ENCODE measurements at regions not wholly inside any gene's neighbourhood (a gene's known extent, or its start where the extent isn't known, plus 50 kb on each side); places are given as distances from the start of the nearest gene placed in this dataset.

- H3K4me3 Mint-ChIP-seq = no peak overlapping the region
- H3K4me3 ChIP-seq (ENCODE audit: control extremely low read depth in 1 of 5, extremely low read depth in 1 of 5, insufficient read depth in 1 of 5, low read depth in 2 of 5, low read length in 4 of 5) = no peak overlapping the region
- H3K27me3 ChIP-seq (replicated peaks in 1 of 4; ENCODE audit: control extremely low read depth in 1 of 4, control insufficient read depth in 3 of 4, insufficient read depth in 4 of 4, low read length in 3 of 4) = no peaks in the 10 kb centered on the region
- TF ChIP-seq EZH2 (IDR thresholded peaks at IDR 0.05; ENCODE audit: borderline replicate concordance, insufficient read depth, low read depth, low read length, poor library complexity, severe bottlenecking) (no peak), CTCF (IDR thresholded peaks at IDR 0.05) (no peak)
- WGBS (ENCODE audit: insufficient coverage) = no CpG with 5 or more reads among the region's 2 CpGs
- no peak overlapping the region for H2AFZ ChIP-seq (ENCODE audit: insufficient read depth, low read depth, low read length, poor library complexity, severe bottlenecking)
- H3K9me3 ChIP-seq (ENCODE audit: control extremely low read depth in 1 of 3, control insufficient read depth in 2 of 3, insufficient read depth in 1 of 3, low read length in 2 of 3) = peaks cover 0 to 8% (median 0%) of the 10 kb centered on the region in 3 donors
- ATAC-seq (ENCODE audit: low read depth) (no peak), DNase-seq (no peak)
- no peak overlapping the region for H3K27ac ChIP-seq (ENCODE audit: low read length in 2 of 2)
- H3K27me3 Mint-ChIP-seq = no peaks in the 10 kb centered on the region
- CTCF ChIA-PET = no interaction called here
- H4K20me1 ChIP-seq (ENCODE audit: control insufficient read depth, insufficient read depth, low read length, poor library complexity, severe bottlenecking) = no peaks in the 10 kb centered on the region
- H3K9ac ChIP-seq (ENCODE audit: low read length) = no peak overlapping the region
- H3K36me3 ChIP-seq (replicated peaks in 1 of 2; ENCODE audit: control extremely low read depth in 1 of 2, control insufficient read depth in 1 of 2, extremely low read depth in 1 of 2, insufficient read depth in 2 of 2, low read length in 1 of 2) = no peaks in the 10 kb centered on the region
- H3K79me2 ChIP-seq (ENCODE audit: control insufficient read depth, insufficient read depth, low read length) = no peaks in the 10 kb centered on the region
- no peaks in the 10 kb centered on the region for H3K4me1 Mint-ChIP-seq
- no peak overlapping the region for H3K4me2 ChIP-seq (replicated peaks; ENCODE audit: low read depth, low read length, poor library complexity, severe bottlenecking)
- H3K27ac Mint-ChIP-seq = no peak overlapping the region
- intact Hi-C loops (cut with micrococcal nuclease) = no loop called here
- H3K9me3 Mint-ChIP-seq (ENCODE audit: insufficient read depth) = peaks cover 4% of the 10 kb centered on the region
- POLR2A ChIA-PET = no interaction called here
- no peaks in the 10 kb centered on the region for H3K4me1 ChIP-seq (ENCODE audit: control insufficient read depth in 2 of 2, insufficient read depth in 2 of 2, low read length in 2 of 2)
These were observed 94.3 kb upstream of the GNAI1 start for GRCh38 chr7:80040335-80040734.

GRCh38 chr7:80039251-80039884, 95.3 kb upstream of the GNAI1 start:
- H3K27ac ChIP-seq (ENCODE audit: low read length in 2 of 2) = no peak overlapping the region
- CTCF ChIA-PET = interaction anchor here (1.0 kb wide), 1 partner anchor 20 kb away, joined by 3 read pairs; no protein-coding TSS in a partner anchor
- no peaks in the 10 kb centered on the region for H3K27me3 ChIP-seq (replicated peaks in 1 of 4; ENCODE audit: control extremely low read depth in 1 of 4, control insufficient read depth in 3 of 4, insufficient read depth in 4 of 4, low read length in 3 of 4)
- H3K4me3 ChIP-seq (ENCODE audit: control extremely low read depth in 1 of 5, extremely low read depth in 1 of 5, insufficient read depth in 1 of 5, low read depth in 2 of 5, low read length in 4 of 5) = no peak overlapping the region
- H3K79me2 ChIP-seq (ENCODE audit: control insufficient read depth, insufficient read depth, low read length) = no peaks in the 10 kb centered on the region
- H3K4me3 Mint-ChIP-seq = no peak overlapping the region
- 100% methylated on average over 1 of the region's 5 CpGs for WGBS (ENCODE audit: insufficient coverage)
- no peak overlapping the region for H3K27ac Mint-ChIP-seq
- no peaks in the 10 kb centered on the region for H4K20me1 ChIP-seq (ENCODE audit: control insufficient read depth, insufficient read depth, low read length, poor library complexity, severe bottlenecking)
- ATAC-seq (ENCODE audit: low read depth) (no peak), DNase-seq (no peak)
- no peak overlapping the region for H3K9ac ChIP-seq (ENCODE audit: low read length)
- no peaks in the 10 kb centered on the region for H3K9me3 Mint-ChIP-seq (ENCODE audit: insufficient read depth)
- H3K9me3 ChIP-seq (ENCODE audit: control extremely low read depth in 1 of 3, control insufficient read depth in 2 of 3, insufficient read depth in 1 of 3, low read length in 2 of 3) = peaks cover 0 to 2% (median 0%) of the 10 kb centered on the region in 3 donors
- no peaks in the 10 kb centered on the region for H3K36me3 ChIP-seq (replicated peaks in 1 of 2; ENCODE audit: control extremely low read depth in 1 of 2, control insufficient read depth in 1 of 2, extremely low read depth in 1 of 2, insufficient read depth in 2 of 2, low read length in 1 of 2)
- no peak overlapping the region for H3K4me2 ChIP-seq (replicated peaks; ENCODE audit: low read depth, low read length, poor library complexity, severe bottlenecking)
- H3K4me1 ChIP-seq (ENCODE audit: control insufficient read depth in 2 of 2, insufficient read depth in 2 of 2, low read length in 2 of 2) = no peaks in the 10 kb centered on the region
- no peak overlapping the region for H2AFZ ChIP-seq (ENCODE audit: insufficient read depth, low read depth, low read length, poor library complexity, severe bottlenecking)
- no peaks in the 10 kb centered on the region for H3K27me3 Mint-ChIP-seq
- TF ChIP-seq EZH2 (IDR thresholded peaks at IDR 0.05; ENCODE audit: borderline replicate concordance, insufficient read depth, low read depth, low read length, poor library complexity, severe bottlenecking) (no peak), CTCF (IDR thresholded peaks at IDR 0.05) (no peak)
- no peaks in the 10 kb centered on the region for H3K4me1 Mint-ChIP-seq
- POLR2A ChIA-PET = no interaction called here
- intact Hi-C loops (cut with micrococcal nuclease) = no loop called here

All from B cell (primary cell).